ENCODE measurements at regions not wholly inside any gene's neighbourhood (a gene's known extent, or its start where the extent isn't known, plus 50 kb on each side); places are given as distances from the start of the nearest gene placed in this dataset.

GRCh38 chr4:73001885-73002284 lies 67.6 kb downstream of the COX18 start:
- H3K4me1 Mint-ChIP-seq (ENCODE audit: low read depth), result no peaks in the 10 kb centered on the region
- no peaks in the 10 kb centered on the region for H3K9me3 Mint-ChIP-seq
- H3K4me3 Mint-ChIP-seq, result no peak overlapping the region
- H3K27ac Mint-ChIP-seq, result no peak overlapping the region
- no peaks in the 10 kb centered on the region for H3K36me3 Mint-ChIP-seq (ENCODE audit: low read depth)
- H3K27me3 Mint-ChIP-seq, result peaks cover 45% of the 10 kb centered on the region

- no peaks in the 10 kb centered on the region for H3K9me3 Mint-ChIP-seq
- no peaks in the 10 kb centered on the region for H3K4me1 Mint-ChIP-seq (ENCODE audit: low read depth)
Measured at GRCh38 chr4:72997409-72997808, 72.1 kb downstream of the COX18 start.

GRCh38 chr4:72994670-72995069 lies 74.8 kb downstream of the COX18 start:
- Mint-ChIP-seq H3K4me3 (no peak overlapping the region), H3K4me1 (ENCODE audit: low read depth) (no peaks in the 10 kb centered on the region), H3K36me3 (ENCODE audit: low read depth) (no peaks in the 10 kb centered on the region), H3K27me3 (peaks cover 21% of the 10 kb centered on the region), H3K9me3 (no peaks in the 10 kb centered on the region), H3K27ac (no peak overlapping the region)

More at GRCh38 chr4:72997409-72997808, 72.1 kb downstream of the COX18 start:
- no peaks in the 10 kb centered on the region for H3K36me3 Mint-ChIP-seq (ENCODE audit: low read depth)
- no peak overlapping the region for H3K4me3 Mint-ChIP-seq
- H3K27ac Mint-ChIP-seq, result no peak overlapping the region
- peaks cover 23% of the 10 kb centered on the region for H3K27me3 Mint-ChIP-seq

GRCh38 chr4:72993876-72994275 lies 75.6 kb downstream of the COX18 start:
- peaks cover 16% of the 10 kb centered on the region for H3K27me3 Mint-ChIP-seq

GRCh38 chr4:72991873-72992272 lies 77.6 kb downstream of the COX18 start:
- H3K4me1 Mint-ChIP-seq (ENCODE audit: low read depth), result no peaks in the 10 kb centered on the region
- H3K9me3 Mint-ChIP-seq, result no peaks in the 10 kb centered on the region
- H3K4me3 Mint-ChIP-seq, result no peak overlapping the region
- H3K27me3 Mint-ChIP-seq, result peaks cover 13% of the 10 kb centered on the region
- H3K36me3 Mint-ChIP-seq (ENCODE audit: low read depth), result no peaks in the 10 kb centered on the region
- no peak overlapping the region for H3K27ac Mint-ChIP-seq

More at GRCh38 chr4:72993876-72994275, 75.6 kb downstream of the COX18 start:
- no peak overlapping the region for H3K4me3 Mint-ChIP-seq
- no peaks in the 10 kb centered on the region for H3K36me3 Mint-ChIP-seq (ENCODE audit: low read depth)
- H3K27ac Mint-ChIP-seq, result no peak overlapping the region
- no peaks in the 10 kb centered on the region for H3K9me3 Mint-ChIP-seq
- H3K4me1 Mint-ChIP-seq (ENCODE audit: low read depth), result no peaks in the 10 kb centered on the region

GRCh38 chr4:72987741-72988729 lies 81.5 kb downstream of the COX18 start:
- H3K4me1 Mint-ChIP-seq (ENCODE audit: low read depth), result peaks cover 8% of the 10 kb centered on the region
- no peaks in the 10 kb centered on the region for H3K36me3 Mint-ChIP-seq (ENCODE audit: low read depth)
- H3K27me3 Mint-ChIP-seq, result peaks cover 12% of the 10 kb centered on the region
- no peak overlapping the region for H3K4me3 Mint-ChIP-seq
- H3K9me3 Mint-ChIP-seq, result no peaks in the 10 kb centered on the region
- H3K27ac Mint-ChIP-seq, result no peak overlapping the region

- Mint-ChIP-seq H3K4me1 (ENCODE audit: low read depth) (peaks cover 8% of the 10 kb centered on the region), H3K4me3 (no peak overlapping the region), H3K27ac (no peak overlapping the region), H3K36me3 (ENCODE audit: low read depth) (no peaks in the 10 kb centered on the region), H3K27me3 (peaks cover 3% of the 10 kb centered on the region), H3K9me3 (no peaks in the 10 kb centered on the region)
Measured at GRCh38 chr4:72984351-72984750, 85.2 kb downstream of the COX18 start.

DNA sequence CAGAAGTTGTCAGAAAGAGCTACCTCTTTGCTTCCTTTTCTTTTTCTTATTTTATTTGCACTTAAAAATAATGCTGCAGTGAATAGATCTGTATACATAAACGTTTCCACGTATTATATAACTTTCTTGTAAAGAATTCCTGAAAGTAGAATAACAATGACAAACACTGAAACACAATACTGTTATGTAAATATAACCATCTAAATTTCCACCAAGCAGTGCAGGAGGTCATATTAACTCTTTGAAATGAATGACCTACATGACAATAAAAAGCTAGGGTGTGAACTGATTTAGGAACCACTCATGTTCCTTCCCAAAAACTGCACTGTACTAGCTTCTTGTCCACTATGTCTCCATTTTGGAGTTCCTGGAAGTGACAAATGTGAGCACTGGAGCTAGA lies 85.8 kb downstream of the COX18 start:
- Mint-ChIP-seq H3K4me1 (ENCODE audit: low read depth) (peaks cover 8% of the 10 kb centered on the region), H3K27me3 (peaks cover 3% of the 10 kb centered on the region), H3K4me3 (no peak overlapping the region), H3K27ac (no peak overlapping the region), H3K9me3 (peaks cover 3% of the 10 kb centered on the region), H3K36me3 (ENCODE audit: low read depth) (no peaks in the 10 kb centered on the region)

DNA sequence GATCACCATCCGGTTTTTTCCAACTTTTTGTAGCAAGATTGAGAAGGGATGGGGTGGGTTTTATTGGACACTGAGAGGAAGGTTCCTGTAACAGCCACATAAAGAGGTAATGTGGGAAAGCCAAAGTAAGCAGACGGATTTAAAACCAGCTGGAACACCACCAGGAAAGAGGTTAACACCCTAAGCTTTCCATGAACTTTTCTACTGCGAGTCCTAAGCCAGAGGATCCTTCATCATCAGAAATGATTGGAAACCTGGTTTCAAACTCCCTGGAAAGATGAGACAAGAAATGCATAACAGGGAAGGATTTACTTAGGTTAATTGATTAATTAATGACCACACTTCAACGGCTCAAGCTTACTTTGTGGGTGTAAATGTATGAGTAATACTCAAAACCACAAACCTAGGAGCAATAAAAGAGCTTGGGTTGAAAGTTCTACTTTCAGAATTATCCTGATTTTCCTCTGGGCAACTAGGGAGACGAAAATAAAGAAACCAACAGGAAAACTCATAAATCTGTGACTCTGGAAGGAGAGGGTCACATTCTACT lies 91.5 kb downstream of the COX18 start:
- H3K9me3 Mint-ChIP-seq, result peaks cover 3% of the 10 kb centered on the region
- H3K27ac Mint-ChIP-seq, result no peak overlapping the region
- H3K27me3 Mint-ChIP-seq, result peaks cover 16% of the 10 kb centered on the region
- H3K4me3 Mint-ChIP-seq, result no peak overlapping the region
- H3K36me3 Mint-ChIP-seq (ENCODE audit: low read depth), result no peaks in the 10 kb centered on the region
- peaks cover 6% of the 10 kb centered on the region for H3K4me1 Mint-ChIP-seq (ENCODE audit: low read depth)

- H3K27ac Mint-ChIP-seq, result no peak overlapping the region
- H3K27me3 Mint-ChIP-seq, result peaks cover 20% of the 10 kb centered on the region
- peaks cover 6% of the 10 kb centered on the region for H3K4me1 Mint-ChIP-seq (ENCODE audit: low read depth)
- H3K9me3 Mint-ChIP-seq, result peaks cover 3% of the 10 kb centered on the region
- no peak overlapping the region for H3K4me3 Mint-ChIP-seq
- no peaks in the 10 kb centered on the region for H3K36me3 Mint-ChIP-seq (ENCODE audit: low read depth)
Measured at GRCh38 chr4:72975488-72975784, 94.1 kb downstream of the COX18 start.

DNA sequence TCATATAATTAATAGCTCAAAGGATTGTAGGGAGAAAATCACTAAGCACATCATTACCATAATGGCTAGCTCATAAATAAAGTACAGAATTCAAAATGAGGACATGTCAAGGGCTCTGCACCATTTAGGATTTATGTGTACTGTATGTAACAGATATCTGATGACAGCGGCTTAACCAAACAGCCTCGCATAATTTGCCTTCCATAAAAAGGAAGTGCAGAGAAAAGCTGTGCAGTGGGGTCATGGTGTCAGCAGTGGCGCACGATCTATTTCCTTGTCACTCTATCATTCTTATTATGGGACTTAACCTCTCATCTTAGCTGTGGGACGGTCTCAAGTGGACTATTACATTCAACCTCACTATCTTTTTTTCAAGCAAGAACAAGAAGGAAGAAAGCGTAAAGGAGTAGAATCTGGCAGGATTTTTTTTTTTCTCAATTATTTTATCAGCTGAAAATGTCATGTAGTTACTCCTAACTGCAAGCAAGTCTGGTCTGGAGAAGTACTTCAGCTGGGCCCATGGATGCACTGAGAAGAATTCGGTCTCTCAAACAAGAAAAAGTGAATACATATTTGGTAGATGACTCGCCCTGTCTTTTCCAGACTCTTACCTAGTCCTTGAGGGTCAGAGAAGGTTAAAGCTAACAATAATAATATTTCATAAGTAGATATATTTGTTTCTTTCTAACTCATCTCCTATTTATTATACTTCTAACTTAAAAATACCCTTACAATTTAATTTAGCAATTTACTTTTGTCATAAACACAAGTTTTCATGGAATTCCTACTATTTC lies 94.6 kb downstream of the COX18 start:
- no peaks in the 10 kb centered on the region for H3K36me3 Mint-ChIP-seq (ENCODE audit: low read depth)
- H3K27ac Mint-ChIP-seq, result no peak overlapping the region
- no peak overlapping the region for H3K4me3 Mint-ChIP-seq
- H3K9me3 Mint-ChIP-seq, result peaks cover 3% of the 10 kb centered on the region
- peaks cover 6% of the 10 kb centered on the region for H3K4me1 Mint-ChIP-seq (ENCODE audit: low read depth)
- peaks cover 20% of the 10 kb centered on the region for H3K27me3 Mint-ChIP-seq

- Mint-ChIP-seq H3K27me3 (peaks cover 14% of the 10 kb centered on the region), H3K27ac (no peak overlapping the region), H3K36me3 (ENCODE audit: low read depth) (no peaks in the 10 kb centered on the region), H3K4me1 (ENCODE audit: low read depth) (no peaks in the 10 kb centered on the region), H3K9me3 (no peaks in the 10 kb centered on the region), H3K4me3 (no peak overlapping the region)
Measured at GRCh38 chr4:72971572-72971971, 97.9 kb downstream of the COX18 start.

DNA sequence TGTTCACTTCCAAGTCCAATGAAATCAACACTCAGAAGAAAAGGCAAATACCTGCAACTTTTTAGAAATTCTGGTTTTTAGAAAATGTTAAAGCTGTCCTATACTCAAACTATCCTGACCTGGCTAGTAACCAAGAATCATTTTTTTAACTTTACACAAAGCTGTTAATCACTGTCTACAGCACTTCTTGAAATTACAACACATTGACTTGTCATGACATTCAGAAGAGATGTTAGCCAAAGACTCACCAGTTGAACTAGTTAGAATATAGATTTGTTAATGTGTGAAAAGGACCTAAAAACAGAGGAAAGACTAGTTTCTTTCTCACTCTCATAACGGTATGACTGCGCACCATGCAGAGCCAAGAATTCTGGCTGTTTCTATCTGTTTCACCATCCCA lies 98.8 kb downstream of the COX18 start:
- no peaks in the 10 kb centered on the region for H3K36me3 Mint-ChIP-seq (ENCODE audit: low read depth)
- no peaks in the 10 kb centered on the region for H3K9me3 Mint-ChIP-seq
- no peak overlapping the region for H3K4me3 Mint-ChIP-seq
- no peaks in the 10 kb centered on the region for H3K4me1 Mint-ChIP-seq (ENCODE audit: low read depth)
- peaks cover 14% of the 10 kb centered on the region for H3K27me3 Mint-ChIP-seq
- H3K27ac Mint-ChIP-seq, result no peak overlapping the region

DNA sequence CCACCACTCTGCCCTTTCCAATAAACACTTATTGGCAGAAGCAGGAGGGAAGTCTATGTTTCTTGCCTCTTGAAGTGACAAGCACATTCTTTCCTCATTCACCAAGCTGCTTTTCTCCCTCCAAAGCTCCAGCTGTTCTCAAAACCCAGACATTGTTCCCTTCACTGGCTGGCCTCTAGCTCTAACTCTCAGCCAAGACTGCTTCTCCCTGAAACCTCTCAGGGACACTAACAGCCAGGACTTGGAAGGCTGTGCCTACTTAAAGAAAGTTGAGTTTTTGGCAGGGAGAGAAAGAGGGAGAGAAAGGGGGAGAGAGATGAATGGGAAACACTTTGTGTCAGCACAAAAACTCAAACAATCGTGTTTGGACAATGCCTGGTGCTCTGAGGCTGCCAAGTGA lies 99.5 kb downstream of the COX18 start:
- H3K4me1 Mint-ChIP-seq (ENCODE audit: low read depth), result no peaks in the 10 kb centered on the region
- H3K27me3 Mint-ChIP-seq, result peaks cover 14% of the 10 kb centered on the region
- no peak overlapping the region for H3K27ac Mint-ChIP-seq
- no peaks in the 10 kb centered on the region for H3K36me3 Mint-ChIP-seq (ENCODE audit: low read depth)
- H3K4me3 Mint-ChIP-seq, result no peak overlapping the region
- peaks cover 1% of the 10 kb centered on the region for H3K9me3 Mint-ChIP-seq

- peaks cover 16% of the 10 kb centered on the region for H3K9me3 Mint-ChIP-seq
- no peaks in the 10 kb centered on the region for H3K36me3 Mint-ChIP-seq (ENCODE audit: low read depth)
- peaks cover 20% of the 10 kb centered on the region for H3K27me3 Mint-ChIP-seq
- no peak overlapping the region for H3K27ac Mint-ChIP-seq
- no peaks in the 10 kb centered on the region for H3K4me1 Mint-ChIP-seq (ENCODE audit: low read depth)
- H3K4me3 Mint-ChIP-seq, result no peak overlapping the region
Measured at GRCh38 chr4:72966652-72967051, 102.9 kb downstream of the COX18 start.

Data from stimulated activated naive CD8-positive, alpha-beta T cell treated with anti-CD3 and anti-CD28 coated beads, Interleukin-15, Interleukin-2, amounts not matched to agents 100 ng/mL and 50 ng/mL, for 24 hours (primary cell).